Thyroid gland (tissue), 4 donors: ENCODE measurements at regions not wholly inside any gene's neighbourhood (a gene's known extent, or its start where the extent isn't known, plus 50 kb on each side); places are given as distances from the start of the nearest gene placed in this dataset.

ENCODE experiments used
- POLR2A ChIP-seq, 2 donors: fragments of 450-650 bp; IDR thresholded peaks; one replicate each; pipeline ENCODE4 v1.6.1; 2017; ENCODE audit warnings: antibody characterized with exemption in 2 of 2, mild to moderate bottlenecking in 2 of 2, moderate library complexity in 1 of 2
- TF ChIP-seq, protein P1 (sequence below), 6 experiments: fragments of 200-600 bp in 3 of 6; fragments of 450-650 bp in 3 of 6; sonication (generic) in 3 of 6; IDR thresholded peaks; one replicate each; pipeline ENCODE4 v1.5.1; 2016 to 2019; ENCODE audit warnings: antibody characterized with exemption in 6 of 6, mild to moderate bottlenecking in 2 of 6, inconsistent platforms in 1 of 6, moderate library complexity in 1 of 6

DNA sequence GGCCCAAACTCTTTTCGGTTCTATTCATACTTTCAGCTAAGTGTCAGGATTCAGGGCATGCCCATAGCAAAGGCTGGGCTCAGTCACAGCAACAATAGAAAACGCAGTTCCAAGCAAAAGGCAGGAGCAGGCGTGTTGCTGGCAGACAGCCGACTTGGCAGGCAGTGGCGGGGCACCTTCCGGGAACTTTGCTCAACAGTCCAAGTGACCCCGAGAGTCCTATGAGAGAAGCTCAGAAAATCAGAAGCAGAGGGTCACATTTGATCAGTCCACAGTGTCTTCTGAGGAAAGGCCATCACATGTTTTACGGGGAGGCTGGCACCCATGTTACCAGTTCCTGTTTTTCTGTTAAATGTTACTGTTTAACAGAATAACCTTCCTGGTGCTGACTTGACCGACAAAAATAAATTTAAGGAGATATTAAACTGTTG lies 115.0 kb downstream of the DACT1 start:
- TF ChIP-seq, protein P1, sequence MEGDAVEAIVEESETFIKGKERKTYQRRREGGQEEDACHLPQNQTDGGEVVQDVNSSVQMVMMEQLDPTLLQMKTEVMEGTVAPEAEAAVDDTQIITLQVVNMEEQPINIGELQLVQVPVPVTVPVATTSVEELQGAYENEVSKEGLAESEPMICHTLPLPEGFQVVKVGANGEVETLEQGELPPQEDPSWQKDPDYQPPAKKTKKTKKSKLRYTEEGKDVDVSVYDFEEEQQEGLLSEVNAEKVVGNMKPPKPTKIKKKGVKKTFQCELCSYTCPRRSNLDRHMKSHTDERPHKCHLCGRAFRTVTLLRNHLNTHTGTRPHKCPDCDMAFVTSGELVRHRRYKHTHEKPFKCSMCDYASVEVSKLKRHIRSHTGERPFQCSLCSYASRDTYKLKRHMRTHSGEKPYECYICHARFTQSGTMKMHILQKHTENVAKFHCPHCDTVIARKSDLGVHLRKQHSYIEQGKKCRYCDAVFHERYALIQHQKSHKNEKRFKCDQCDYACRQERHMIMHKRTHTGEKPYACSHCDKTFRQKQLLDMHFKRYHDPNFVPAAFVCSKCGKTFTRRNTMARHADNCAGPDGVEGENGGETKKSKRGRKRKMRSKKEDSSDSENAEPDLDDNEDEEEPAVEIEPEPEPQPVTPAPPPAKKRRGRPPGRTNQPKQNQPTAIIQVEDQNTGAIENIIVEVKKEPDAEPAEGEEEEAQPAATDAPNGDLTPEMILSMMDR (IDR thresholded peaks at IDR 0.05), result no peak
- no peak for TF ChIP-seq POLR2A (IDR thresholded peaks at IDR 0.05)
